ENCODE measurements at regions not wholly inside any gene's neighbourhood (a gene's known extent, or its start where the extent isn't known, plus 50 kb on each side); places are given as distances from the start of the nearest gene placed in this dataset.

DNA sequence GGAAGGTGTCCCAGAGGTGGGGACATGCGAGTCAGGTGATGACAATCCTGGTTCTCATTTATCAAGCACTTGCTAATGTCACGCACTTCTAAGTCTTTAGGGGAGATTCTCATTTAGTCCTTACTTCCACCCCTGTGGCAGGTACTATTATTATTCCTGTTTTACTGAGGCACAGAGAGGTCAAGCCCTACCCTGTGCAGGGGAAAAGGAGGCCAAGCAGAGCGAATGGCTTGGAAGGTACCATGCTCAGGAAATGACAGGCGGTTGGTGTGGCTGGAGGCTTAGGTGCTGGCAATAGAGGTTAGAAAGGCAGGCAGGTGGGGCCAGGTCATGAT is 268.9 kb downstream of the UACA start:
- no peak for TF ChIP-seq CTCF (IDR thresholded peaks at IDR 0.05; ENCODE audit: extremely low read depth, insufficient read depth, missing control alignments)
- no peak for DNase-seq (ENCODE audit: low spot score)
- in situ Hi-C loops (cut with MboI; ENCODE audit: low pct_unique_long_range_greater_than_20kb, low sequenced_read_pairs, unreplicated experiment): no loop called here

DNA sequence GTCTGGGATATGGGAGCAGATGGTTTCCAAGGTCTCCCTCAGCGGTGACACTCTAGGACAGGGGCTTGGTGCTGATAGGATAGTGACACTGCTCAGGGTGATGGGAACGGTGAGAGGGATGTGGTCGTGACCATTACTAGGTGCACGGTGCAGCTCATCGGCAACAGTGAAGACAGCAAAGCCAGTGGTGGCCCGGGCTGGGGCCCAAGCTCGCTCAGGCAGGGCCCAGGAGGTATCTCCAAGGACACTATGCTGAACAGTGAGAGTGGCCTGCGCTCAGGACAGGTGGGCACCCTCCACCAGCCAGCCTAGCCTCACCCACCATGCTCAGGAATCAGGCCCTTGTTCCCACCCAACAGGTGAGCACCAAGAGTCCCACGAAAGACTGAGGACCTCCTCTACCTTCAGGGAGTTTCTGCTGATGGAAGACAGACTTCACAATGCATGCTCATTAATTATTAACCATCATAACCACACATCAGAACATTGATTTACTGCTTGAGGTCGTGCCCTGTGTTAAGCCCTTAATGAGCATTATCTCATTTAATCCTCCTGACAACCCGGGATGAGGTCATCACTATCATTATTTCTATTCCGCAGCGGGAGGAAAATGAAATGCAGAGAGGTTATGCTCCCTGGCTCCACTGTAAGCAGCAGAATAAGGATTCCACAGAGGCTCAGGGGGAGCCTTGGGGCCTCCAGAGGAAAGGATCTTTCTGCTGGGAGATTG is 269.4 kb downstream of the UACA start:
- in situ Hi-C loops (cut with MboI; ENCODE audit: low pct_unique_long_range_greater_than_20kb, low sequenced_read_pairs, unreplicated experiment): no loop called here
- no peak for DNase-seq (ENCODE audit: low spot score)
- no peak for TF ChIP-seq CTCF (IDR thresholded peaks at IDR 0.05; ENCODE audit: extremely low read depth, insufficient read depth, missing control alignments)

DNA sequence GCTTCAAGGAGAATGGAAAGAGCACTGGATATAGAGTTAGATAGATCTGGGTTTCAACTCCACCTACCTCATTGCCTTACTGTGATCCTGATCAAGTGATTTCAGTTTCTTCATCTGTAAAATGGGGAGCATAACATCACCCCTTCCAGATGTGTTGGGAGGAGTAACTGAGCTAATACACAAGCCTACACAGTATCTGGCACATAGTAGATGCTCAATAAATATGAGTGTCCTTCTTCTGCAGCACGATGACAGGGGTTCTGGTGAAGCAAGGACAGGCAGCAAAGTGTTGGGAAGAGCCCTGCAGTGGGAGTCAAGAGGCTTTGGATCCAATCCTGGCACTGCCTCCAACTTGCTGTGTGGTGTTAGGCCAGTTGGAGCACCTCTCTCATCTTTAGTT is 270.0 kb downstream of the UACA start:
- no peak for TF ChIP-seq CTCF (IDR thresholded peaks at IDR 0.05; ENCODE audit: extremely low read depth, insufficient read depth, missing control alignments)
- in situ Hi-C loops (cut with MboI; ENCODE audit: low pct_unique_long_range_greater_than_20kb, low sequenced_read_pairs, unreplicated experiment): no loop called here
- DNase-seq (ENCODE audit: low spot score): no peak

DNA sequence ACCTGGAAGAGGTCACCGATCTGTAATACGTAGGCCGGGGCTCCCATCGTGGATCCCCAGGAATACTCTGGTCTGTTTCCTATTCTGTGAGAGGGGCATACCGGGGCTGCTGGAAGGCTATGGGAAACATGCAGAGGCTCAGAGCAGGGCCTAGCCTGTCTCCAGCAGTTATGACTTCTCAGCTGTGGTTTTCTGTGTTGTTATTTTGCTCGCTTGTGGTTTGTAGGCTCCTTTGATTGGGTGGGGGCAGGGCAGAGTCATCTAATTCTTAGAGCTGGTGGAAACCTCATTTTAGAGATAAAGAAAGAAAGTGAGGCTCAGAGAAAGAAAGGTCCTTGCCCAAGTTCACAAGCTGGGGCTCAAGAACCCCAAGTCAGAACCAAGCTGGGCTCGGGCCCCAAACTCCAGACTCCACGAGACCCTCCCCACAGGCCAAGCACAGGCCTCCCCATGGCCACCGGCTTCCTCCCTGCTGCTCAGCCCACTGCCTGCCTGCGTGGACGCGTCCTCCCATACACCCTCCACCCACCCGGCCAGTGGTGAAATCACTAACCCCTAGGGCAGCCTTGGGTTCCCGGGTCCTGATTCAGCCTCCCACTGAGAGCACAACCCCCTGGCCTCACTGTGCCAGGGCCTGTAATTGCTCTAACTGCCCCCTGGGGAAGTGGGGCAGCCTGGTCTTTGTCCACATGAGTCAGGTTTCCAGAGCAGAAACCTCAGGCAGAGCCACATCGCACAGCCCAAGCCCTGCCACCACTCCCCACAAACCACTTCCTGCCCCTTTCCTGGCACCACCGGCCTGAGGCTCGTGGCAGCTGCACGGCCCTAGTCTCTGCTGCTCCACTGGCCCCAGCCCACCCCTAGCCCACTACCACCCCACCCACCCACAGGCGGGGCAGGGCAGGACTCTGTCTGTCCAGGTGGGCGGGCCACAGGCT is 270.8 kb downstream of the UACA start:
- in situ Hi-C loops (cut with MboI; ENCODE audit: low pct_unique_long_range_greater_than_20kb, low sequenced_read_pairs, unreplicated experiment): no loop called here
- TF ChIP-seq CTCF (IDR thresholded peaks at IDR 0.05; ENCODE audit: extremely low read depth, insufficient read depth, missing control alignments): no peak
- DNase-seq (ENCODE audit: low spot score): peak; percentile 79

DNA sequence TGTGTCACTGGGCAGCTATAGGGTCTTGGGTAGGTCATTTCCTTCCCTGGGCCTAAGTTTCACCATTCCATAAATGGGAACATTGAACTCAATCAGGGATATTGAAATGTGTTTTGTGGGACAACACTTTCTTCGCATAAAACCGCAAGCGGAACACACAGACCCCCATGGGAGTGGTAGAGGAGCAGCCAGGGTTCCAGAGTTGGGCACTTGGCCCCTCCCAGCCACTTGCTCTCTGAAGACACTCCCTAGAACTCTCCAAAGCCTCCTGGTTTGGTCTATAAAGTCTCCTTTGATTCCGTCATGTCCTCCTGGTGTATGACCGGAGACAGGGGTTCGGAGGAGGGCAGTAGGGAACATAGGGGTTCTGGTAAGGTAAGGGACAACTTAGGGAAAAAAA is 271.7 kb downstream of the UACA start:
- TF ChIP-seq CTCF (IDR thresholded peaks at IDR 0.05; ENCODE audit: extremely low read depth, insufficient read depth, missing control alignments): no peak
- in situ Hi-C loops (cut with MboI; ENCODE audit: low pct_unique_long_range_greater_than_20kb, low sequenced_read_pairs, unreplicated experiment): no loop called here
- DNase-seq (ENCODE audit: low spot score): no peak

GRCh38 chr15:70491201-70491621 is 272.1 kb downstream of the UACA start:
- in situ Hi-C loops (cut with MboI; ENCODE audit: low pct_unique_long_range_greater_than_20kb, low sequenced_read_pairs, unreplicated experiment): no loop called here
- DNase-seq (ENCODE audit: low spot score): no peak
- TF ChIP-seq CTCF (IDR thresholded peaks at IDR 0.05; ENCODE audit: extremely low read depth, insufficient read depth, missing control alignments): no peak

Measured in GM13977 (cell line).